Skeletal muscle tissue (tissue), 3 donors: ENCODE measurements at regions not wholly inside any gene's neighbourhood (a gene's known extent, or its start where the extent isn't known, plus 50 kb on each side); places are given as distances from the start of the nearest gene placed in this dataset.
"Not testable (repeated sequence)": the region's sequence is repeated elsewhere in the genome, so short reads cannot be mapped to it uniquely, and the experiment has no call there.

Experiments used
- H3K27ac ChIP-seq: one replicate; pipeline ENCODE4 v1.7.0; 2013; ENCODE audit warnings: mild to moderate bottlenecking, low read depth, low read length, inconsistent platforms
- H3K27me3 ChIP-seq, 3 donors: one replicate each; pipeline ENCODE4 v1.7.0; 2013; ENCODE audit warnings: low read length in 3 of 3; ENCODE audit not compliant: control insufficient read depth in 3 of 3, insufficient read depth in 3 of 3
- H3K36me3 ChIP-seq, 3 donors: one replicate each; pipeline ENCODE4 v1.7.0; 2013; ENCODE audit warnings: low read length in 3 of 3; ENCODE audit not compliant: control insufficient read depth in 3 of 3, insufficient read depth in 3 of 3
- H3K4me1 ChIP-seq, 3 donors: one replicate each; pipeline ENCODE4 v1.7.0; 2013; ENCODE audit warnings: low read length in 3 of 3, mild to moderate bottlenecking in 3 of 3; ENCODE audit not compliant: control insufficient read depth in 3 of 3, insufficient read depth in 3 of 3
- H3K4me3 ChIP-seq, 3 donors: one replicate each; pipeline ENCODE4 v1.7.0; 2013; ENCODE audit warnings: low read length in 3 of 3
- H3K9ac ChIP-seq, 3 donors: one replicate each; pipeline ENCODE4 v1.7.0; 2013; ENCODE audit warnings: low read length in 3 of 3, mild to moderate bottlenecking in 3 of 3, moderate library complexity in 2 of 3, low read depth in 1 of 3
- H3K9me3 ChIP-seq, 3 donors: one replicate each; pipeline ENCODE4 v1.7.0; 2013; ENCODE audit warnings: low read length in 3 of 3; ENCODE audit not compliant: control insufficient read depth in 3 of 3
- donor health status: Osteomylitis.

- Histone ChIP-seq H3K9ac (no peak overlapping the region), H3K4me3 (no peak overlapping the region), H3K9me3 (no peaks in the 10 kb centered on the region), H3K27ac (no peak overlapping the region), H3K27me3 (no peaks in the 10 kb centered on the region), H3K4me1 (no peaks in the 10 kb centered on the region), H3K36me3 (no peaks in the 10 kb centered on the region)
Observed at GRCh38 chr7:65453341-65454030, 79.8 kb downstream of the ZNF92 start.

DNA sequence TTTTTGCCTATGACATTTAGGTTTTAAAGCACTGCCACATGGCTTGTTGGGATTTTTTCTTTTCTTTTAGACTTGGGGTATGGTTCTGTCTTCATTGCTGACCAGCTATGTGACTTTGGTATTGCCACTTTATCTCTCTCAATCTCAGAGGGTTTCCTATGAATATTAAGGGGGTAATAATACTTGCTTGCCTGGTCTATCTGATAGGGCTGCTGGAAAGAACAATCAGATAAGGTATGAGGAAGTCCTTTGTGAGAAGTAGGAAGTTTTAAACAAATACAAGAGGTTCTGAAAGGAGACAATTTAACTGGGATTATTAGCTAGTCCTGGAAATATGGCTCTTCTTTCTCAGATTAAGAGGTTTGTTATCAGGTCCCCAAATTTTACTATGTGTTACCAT is 80.8 kb downstream of the ZNF92 start:
- H3K27ac ChIP-seq, result no peak overlapping the region
- no peaks in the 10 kb centered on the region for H3K4me1 ChIP-seq

GRCh38 chr7:65455050-65455449 is 81.4 kb downstream of the ZNF92 start:
- H3K36me3 ChIP-seq, H3K27me3 ChIP-seq, H3K4me1 ChIP-seq, H3K27ac ChIP-seq, H3K9ac ChIP-seq, H3K4me3 ChIP-seq, H3K9me3 ChIP-seq: not testable (repeated sequence)

More for the DNA sequence above, 80.8 kb downstream of the ZNF92 start:
- H3K9ac ChIP-seq, result no peak overlapping the region
- H3K27me3 ChIP-seq, result no peaks in the 10 kb centered on the region
- no peaks in the 10 kb centered on the region for H3K36me3 ChIP-seq
- H3K4me3 ChIP-seq, result no peak overlapping the region
- H3K9me3 ChIP-seq, result no peaks in the 10 kb centered on the region

DNA sequence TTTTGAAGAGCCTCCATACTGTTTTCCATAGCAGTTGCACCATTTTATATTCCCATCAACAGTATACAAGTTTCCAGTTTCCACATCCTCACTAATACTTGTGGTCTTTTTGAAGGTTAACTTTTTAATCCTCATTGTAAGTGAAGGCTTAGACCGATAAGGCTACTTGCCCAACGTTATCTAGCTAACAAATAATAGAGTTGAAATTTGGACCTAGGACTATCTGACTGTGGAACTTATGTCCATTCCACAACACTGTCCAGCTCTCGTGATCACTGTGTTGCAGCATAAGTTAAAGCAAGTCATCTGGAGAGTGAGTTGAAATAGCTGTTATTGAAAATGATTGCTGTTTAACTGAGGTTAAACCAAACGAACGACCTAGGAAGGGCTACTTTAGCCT is 84.0 kb downstream of the ZNF92 start:
- no peak overlapping the region for H3K27ac ChIP-seq
- H3K9ac ChIP-seq, result no peak overlapping the region
- no peaks in the 10 kb centered on the region for H3K27me3 ChIP-seq
- no peaks in the 10 kb centered on the region for H3K9me3 ChIP-seq
- no peaks in the 10 kb centered on the region for H3K36me3 ChIP-seq
- H3K4me3 ChIP-seq, result no peak overlapping the region
- H3K4me1 ChIP-seq, result no peaks in the 10 kb centered on the region

DNA sequence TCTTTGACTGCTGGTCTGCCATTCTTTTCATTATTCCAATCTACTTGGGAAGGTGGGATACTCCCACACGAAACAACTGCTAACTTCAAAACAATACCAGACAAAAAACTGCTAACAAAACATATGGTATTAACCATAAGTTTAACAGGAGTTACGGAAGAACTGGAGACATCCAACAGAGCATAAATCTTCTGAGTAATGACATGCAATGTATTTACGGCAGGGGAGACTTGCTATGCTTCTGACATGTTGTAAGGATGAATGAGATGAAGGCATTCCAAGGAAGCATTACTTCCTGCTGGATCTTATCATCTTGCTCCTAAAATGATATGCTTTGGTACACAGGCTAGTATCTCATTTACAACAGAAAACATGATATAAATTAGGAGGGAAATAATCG is 85.8 kb downstream of the ZNF92 start:
- Histone ChIP-seq H3K27me3 (no peaks in the 10 kb centered on the region), H3K36me3 (no peaks in the 10 kb centered on the region), H3K9me3 (no peaks in the 10 kb centered on the region), H3K4me3 (no peak overlapping the region), H3K27ac (no peak overlapping the region), H3K4me1 (no peaks in the 10 kb centered on the region), H3K9ac (no peak overlapping the region)

GRCh38 chr7:65462148-65462716 is 88.6 kb downstream of the ZNF92 start:
- Histone ChIP-seq H3K4me1 (no peaks in the 10 kb centered on the region), H3K4me3 (no peak overlapping the region), H3K36me3 (no peaks in the 10 kb centered on the region), H3K9ac (no peak overlapping the region), H3K27ac (no peak overlapping the region), H3K9me3 (no peaks in the 10 kb centered on the region), H3K27me3 (no peaks in the 10 kb centered on the region)

DNA sequence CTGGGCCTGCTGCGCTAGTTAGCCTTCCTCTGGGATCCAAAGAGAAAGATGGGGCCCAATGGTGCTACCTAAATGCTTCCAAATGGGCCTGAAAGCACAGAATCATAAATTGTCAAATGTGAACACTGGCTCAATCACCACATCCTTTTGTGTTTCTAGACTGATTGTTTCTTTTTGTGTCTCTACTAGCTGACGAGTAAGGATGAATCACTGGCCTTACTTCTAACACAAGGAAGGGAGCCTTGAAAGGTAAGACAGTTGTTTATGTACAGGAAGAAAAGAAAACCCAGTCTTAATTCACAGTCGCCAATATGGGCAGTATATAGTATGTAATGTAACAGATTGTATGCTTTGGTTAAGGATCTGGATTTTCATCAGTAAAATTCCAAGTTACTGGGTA is 89.5 kb downstream of the ZNF92 start:
- no peak overlapping the region for H3K9ac ChIP-seq
- no peak overlapping the region for H3K27ac ChIP-seq
- no peak overlapping the region for H3K4me3 ChIP-seq
- H3K9me3 ChIP-seq, result no peaks in the 10 kb centered on the region
- no peaks in the 10 kb centered on the region for H3K36me3 ChIP-seq
- no peaks in the 10 kb centered on the region for H3K4me1 ChIP-seq
- H3K27me3 ChIP-seq, result no peaks in the 10 kb centered on the region

DNA sequence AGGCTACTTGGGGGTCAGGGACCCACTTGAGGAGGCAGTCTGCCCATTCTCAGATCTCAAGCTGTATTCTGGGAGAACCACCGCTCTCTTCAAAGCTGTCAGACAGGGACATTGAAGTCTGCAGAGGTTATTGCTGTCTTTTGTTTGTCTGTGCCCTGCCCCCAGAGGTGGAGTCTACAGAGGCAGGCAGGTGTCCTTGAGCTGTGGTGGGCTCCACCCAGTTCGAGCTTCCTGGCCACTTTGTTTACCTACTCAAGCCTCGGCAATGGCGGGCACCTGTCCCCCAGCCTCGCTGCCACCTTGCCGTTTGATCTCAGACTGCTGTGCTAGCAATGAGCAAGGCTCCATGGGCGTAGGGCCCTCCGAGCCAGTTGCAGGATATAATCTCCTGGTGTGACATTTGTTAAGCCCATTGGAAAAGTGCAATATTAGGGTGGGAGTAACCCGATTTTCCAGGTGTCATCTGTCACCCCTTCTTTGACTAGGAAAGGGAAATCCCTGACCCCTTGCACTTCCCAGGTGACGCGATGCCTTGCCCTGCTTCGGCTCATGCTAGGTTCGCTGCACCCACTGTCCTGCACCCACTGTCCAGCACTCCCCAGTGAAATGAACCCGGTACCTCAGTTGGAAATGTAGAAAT is 96.4 kb downstream of the ZNF92 start:
- H3K9ac ChIP-seq, H3K27ac ChIP-seq, H3K4me3 ChIP-seq, H3K9me3 ChIP-seq, H3K36me3 ChIP-seq, H3K27me3 ChIP-seq, H3K4me1 ChIP-seq: not testable (repeated sequence)

- Histone ChIP-seq H3K9me3 (no peaks in the 10 kb centered on the region), H3K9ac (no peak overlapping the region), H3K4me3 (no peak overlapping the region), H3K36me3 (no peaks in the 10 kb centered on the region), H3K4me1 (no peaks in the 10 kb centered on the region), H3K27me3 (no peaks in the 10 kb centered on the region), H3K27ac (no peak overlapping the region)
Observed at GRCh38 chr7:65471587-65471986, 97.9 kb downstream of the ZNF92 start.

- Histone ChIP-seq H3K4me3 (no peak overlapping the region), H3K9ac (no peak overlapping the region), H3K4me1 (no peaks in the 10 kb centered on the region), H3K36me3 (no peaks in the 10 kb centered on the region), H3K27me3 (no peaks in the 10 kb centered on the region), H3K27ac (no peak overlapping the region), H3K9me3 (no peaks in the 10 kb centered on the region)
Observed at GRCh38 chr7:65475040-65475726, 101.5 kb downstream of the ZNF92 start.
